HCT116 (cell line): ENCODE measurements at regions not wholly inside any gene's neighbourhood (a gene's known extent, or its start where the extent isn't known, plus 50 kb on each side); places are given as distances from the start of the nearest gene placed in this dataset.

Experiments used
- ATAC-seq: fragments of 200-7000 bp; cut with Tn5 transposase; 2 replicates; pipeline ENCODE4 v1.9.1; 2020; ENCODE audit warnings: mild to moderate bottlenecking, moderate library complexity
- BruUV-seq: library from RNA; stranded (reverse); fragments of 400-500 nt; replicated peaks from 2 replicates; lab custom pipeline; 2021; lab: Mats Ljungman, UMichigan
- CTCF ChIA-PET: fragments of 300-600 bp; sonication (Branson Sonifier 250); formaldehyde crosslinking; loops from one replicate; lab custom pipeline; 2021; ENCODE audit warnings: antibody characterized with exemption; lab: Charles Lee
- POLR2A ChIA-PET: fragments of 300-600, 350-600 bp; sonication (Branson Sonifier 250); formaldehyde crosslinking; loops from one replicate; lab custom pipeline; 2021; ENCODE audit warnings: antibody characterized with exemption; lab: Charles Lee
- RAD21 ChIA-PET, 2 experiments: fragments of 300-600 bp; sonication (Branson Sonifier 250); formaldehyde crosslinking; loops; one replicate each; lab custom pipeline; 2023; ENCODE audit warnings: low total read pairs in 2 of 2; ENCODE audit not compliant: uncharacterized antibody in 2 of 2, unreplicated experiment in 2 of 2, low non-redundant PET in 1 of 2; lab: Charles Lee
- DNase-seq: peaks from one replicate; pipeline ENCODE4 v3.0.0-alpha.2; 2010; ENCODE audit warnings: low read depth, low spot score
- H2AFZ ChIP-seq: fragments of 200-600 bp; shearing (Covaris generic), sonication (generic); 2 replicates; pipeline ENCODE4 v1.6.1; 2017; ENCODE audit warnings: low read depth, mixed run types, mixed read lengths, antibody characterized with exemption, low read length; ENCODE audit not compliant: poor library complexity, severe bottlenecking
- H3K27ac ChIP-seq: 2 replicates; pipeline ENCODE4 v1.5.1; 2012; ENCODE audit warnings: low read depth, low read length
- H3K27me3 ChIP-seq: fragments of 200-600 bp; sonication (generic); 2 replicates; pipeline ENCODE4 v1.6.1; 2016; ENCODE audit warnings: mixed run types, low read length, mixed read lengths; ENCODE audit not compliant: insufficient read depth
- H3K36me3 ChIP-seq, 2 experiments: fragments of 200-500 bp in 1 of 2; fragments of 200-600 bp in 1 of 2; sonication (Bioruptor generic) in 1 of 2; sonication (generic) in 1 of 2; 2 replicates each; pipeline versions ENCODE4 v1.5.1 to v1.6.1; 2014 to 2016; ENCODE audit warnings: low read length in 2 of 2, inconsistent platforms in 1 of 2, mixed read lengths in 1 of 2, mixed run types in 1 of 2; ENCODE audit not compliant: insufficient read depth in 2 of 2, control insufficient read depth in 1 of 2
- H3K4me1 ChIP-seq, 2 experiments: fragments of 200-600 bp in 1 of 2; sonication (generic) in 1 of 2; 2 replicates each; pipeline versions ENCODE4 v1.5.1 to v1.6.1; 2012 to 2017; ENCODE audit warnings: low read length in 2 of 2, inconsistent platforms in 1 of 2, mild to moderate bottlenecking in 1 of 2, mixed read lengths in 1 of 2, mixed run types in 1 of 2, moderate library complexity in 1 of 2; ENCODE audit not compliant: insufficient read depth in 2 of 2, control insufficient read depth in 1 of 2
- H3K4me2 ChIP-seq: fragments of 200-600 bp; sonication (generic); 2 replicates; pipeline ENCODE4 v1.6.1; 2017; ENCODE audit warnings: mixed run types, low read length, mixed read lengths
- H3K4me3 ChIP-seq, 2 experiments: fragments of 200-600 bp in 1 of 2; sonication (generic) in 1 of 2; replicated peaks in 1 of 2; 2 replicates each; pipeline ENCODE4 v1.5.1; 2011 to 2016; ENCODE audit warnings: low read length in 2 of 2, control low read depth in 1 of 2, low read depth in 1 of 2, mild to moderate bottlenecking in 1 of 2, mixed read lengths in 1 of 2, mixed run types in 1 of 2
- H3K79me2 ChIP-seq: fragments of 200-600 bp; sonication (generic); 2 replicates; pipeline ENCODE4 v1.6.1; 2017; ENCODE audit warnings: mild to moderate bottlenecking, mixed run types, low read length, moderate library complexity, mixed read lengths; ENCODE audit not compliant: insufficient read depth
- H3K9ac ChIP-seq: fragments of 200-600 bp; sonication (generic); 2 replicates; pipeline ENCODE4 v1.6.1; 2016; ENCODE audit warnings: low read length, mixed read lengths
- H3K9me2 ChIP-seq: fragments of 200-600 bp; sonication (generic), shearing (Covaris generic); 2 replicates; pipeline ENCODE4 v1.6.1; 2017; ENCODE audit warnings: mixed run types, mild to moderate bottlenecking, moderate library complexity; ENCODE audit not compliant: insufficient read depth
- H3K9me3 ChIP-seq, 2 experiments: fragments of 200-500 bp in 1 of 2; fragments of 200-600 bp in 1 of 2; sonication (Bioruptor generic) in 1 of 2; sonication (generic) in 1 of 2; 2 replicates each; pipeline ENCODE4 v1.6.1; 2014 to 2017; ENCODE audit warnings: low read length in 2 of 2, mixed read lengths in 2 of 2, inconsistent platforms in 1 of 2, low read depth in 1 of 2, mild to moderate bottlenecking in 1 of 2, mixed run types in 1 of 2, moderate library complexity in 1 of 2; ENCODE audit not compliant: control insufficient read depth in 1 of 2, insufficient read depth in 1 of 2
- H4K20me1 ChIP-seq: fragments of 200-600 bp; sonication (generic), shearing (Covaris generic); 2 replicates; pipeline ENCODE4 v1.6.1; 2017; ENCODE audit warnings: mixed run types, mild to moderate bottlenecking, moderate library complexity; ENCODE audit not compliant: insufficient read depth
- ATF3 ChIP-seq: IDR thresholded peaks from 2 replicates; pipeline ENCODE4 v1.6.1; 2012
- CBX3 ChIP-seq: IDR thresholded peaks from 2 replicates; pipeline ENCODE4 v1.6.1; 2012; ENCODE audit warnings: low read depth
- CEBPB ChIP-seq: IDR thresholded peaks from 2 replicates; pipeline ENCODE4 v1.6.1; 2012; ENCODE audit warnings: low read depth
- CTCF ChIP-seq, 3 experiments: fragments of 200-600 bp in 1 of 3; sonication (generic) in 1 of 3; IDR thresholded peaks in 2 of 3; conservative IDR thresholded peaks in 1 of 3; 2 replicates each; pipeline ENCODE4 v1.5.1; 2012 to 2017; ENCODE audit warnings: low read depth in 2 of 3, low read length in 2 of 3, antibody characterized with exemption in 1 of 3, borderline replicate concordance in 1 of 3, control low read depth in 1 of 3, mild to moderate bottlenecking in 1 of 3, mixed read lengths in 1 of 3, mixed run types in 1 of 3, moderate library complexity in 1 of 3; ENCODE audit not compliant: insufficient read depth in 1 of 3
- EGR1 ChIP-seq: IDR thresholded peaks from 2 replicates; pipeline ENCODE4 v1.6.1; 2012; ENCODE audit warnings: low read depth
- ELF1 ChIP-seq: IDR thresholded peaks from 2 replicates; pipeline ENCODE4 v1.6.1; 2012; ENCODE audit warnings: low read depth, borderline replicate concordance
- EZH2 ChIP-seq: fragments of 200-600 bp; sonication (generic); IDR thresholded peaks from 2 replicates; pipeline ENCODE4 v1.6.1; 2017; ENCODE audit warnings: antibody characterized with exemption, mixed run types
- EZH2phosphoT487 ChIP-seq: fragments of 200-600 bp; IDR thresholded peaks from 2 replicates; pipeline ENCODE4 v1.6.1; 2018; ENCODE audit warnings: antibody characterized with exemption, borderline replicate concordance
- FOSL1 ChIP-seq: IDR thresholded peaks from 2 replicates; pipeline ENCODE4 v1.6.1; 2012; ENCODE audit warnings: low read depth
- MAX ChIP-seq: IDR thresholded peaks from 2 replicates; pipeline ENCODE4 v1.6.1; 2012
- POLR2A ChIP-seq: IDR thresholded peaks from 2 replicates; pipeline ENCODE4 v1.7.0; 2011; ENCODE audit warnings: borderline replicate concordance; ENCODE audit not compliant: insufficient read depth, insufficient read length; ENCODE audit errors: extremely low read depth
- POLR2AphosphoS5 ChIP-seq: IDR thresholded peaks from 2 replicates; pipeline ENCODE4 v1.6.1; 2011; ENCODE audit warnings: mild to moderate bottlenecking, low read depth, low read length, moderate library complexity
- RAD21 ChIP-seq: IDR thresholded peaks from 2 replicates; pipeline ENCODE4 v1.6.1; 2012; ENCODE audit warnings: low read depth, mild to moderate bottlenecking
- REST ChIP-seq: IDR thresholded peaks from 2 replicates; pipeline ENCODE4 v1.6.1; 2012; ENCODE audit warnings: low read depth
- SIN3A ChIP-seq: IDR thresholded peaks from 2 replicates; pipeline ENCODE4 v1.6.1; 2012; ENCODE audit warnings: low read depth
- YY1 ChIP-seq: IDR thresholded peaks from 2 replicates; pipeline ENCODE4 v1.6.1; 2011; ENCODE audit warnings: low read length, low read depth, moderate library complexity, mild to moderate bottlenecking; ENCODE audit not compliant: insufficient replicate concordance; ENCODE audit errors: extremely low read depth
- ZBTB33 ChIP-seq: IDR thresholded peaks from 2 replicates; pipeline ENCODE4 v1.6.1; 2011; ENCODE audit warnings: mild to moderate bottlenecking, low read length, moderate library complexity; ENCODE audit not compliant: insufficient replicate concordance; ENCODE audit errors: extremely low read depth
- ZFX ChIP-seq: fragments of 450-650 bp; IDR thresholded peaks from 2 replicates; pipeline ENCODE4 v1.6.1; 2017
- ZNF274 ChIP-seq: fragments of 200-500 bp; sonication (Bioruptor generic); IDR thresholded peaks from 2 replicates; pipeline ENCODE4 v1.6.1; 2014; ENCODE audit warnings: mild to moderate bottlenecking, low read depth, low read length, inconsistent platforms
- intact Hi-C: fragments of 100-400 bp; cut with micrococcal nuclease; formaldehyde crosslinking; loops from 2 replicates; pipeline ENCODE4 v1.10.0; 2022

- H2AFZ ChIP-seq, result no peak overlapping the region
- no peak overlapping the region for H3K4me2 ChIP-seq
- TF ChIP-seq REST, result no peak
- no peak for TF ChIP-seq CEBPB
- TF ChIP-seq ZFX, result no peak
- TF ChIP-seq EZH2, result no peak
- TF ChIP-seq POLR2AphosphoS5, result no peak
- TF ChIP-seq ZBTB33, result no peak
- TF ChIP-seq ZNF274, result no peak
- no peak for TF ChIP-seq MAX
- TF ChIP-seq CTCF (IDR thresholded peaks at IDR 0.05 in 2 of 3, conservative IDR thresholded peaks at IDR 0.05 in 1 of 3; ENCODE audit: borderline replicate concordance in 1 of 3, insufficient read depth in 1 of 3, low read depth in 2 of 3, low read length in 2 of 3), result no peak
- no peak for TF ChIP-seq ATF3
- no peak for TF ChIP-seq EGR1
- no peak for TF ChIP-seq CBX3
- TF ChIP-seq FOSL1, result no peak
- no peak for TF ChIP-seq RAD21
- no peak for TF ChIP-seq SIN3A
- TF ChIP-seq POLR2A, result no peak
- TF ChIP-seq EZH2phosphoT487, result no peak
- no peak for TF ChIP-seq ELF1
- no peak for TF ChIP-seq YY1
- no peaks in the 10 kb centered on the region for H3K27me3 ChIP-seq
- ATAC-seq, result no peak
- H3K36me3 ChIP-seq, result no peaks in the 10 kb centered on the region
- POLR2A ChIA-PET, result no interaction called here
- no TSS peak for BruUV-seq
- DNase-seq, result no peak
- intact Hi-C loops, result no loop called here
- H3K4me1 ChIP-seq, result no peaks in the 10 kb centered on the region
- H3K27ac ChIP-seq, result no peak overlapping the region
- CTCF ChIA-PET, result no interaction called here
- no peak overlapping the region for H3K4me3 ChIP-seq
- H3K79me2 ChIP-seq, result no peaks in the 10 kb centered on the region
- H3K9me3 ChIP-seq, result no peaks in the 10 kb centered on the region
- H3K9me2 ChIP-seq, result peaks cover 5% of the 10 kb centered on the region; the same call in 1 of the 2 replicates
- H4K20me1 ChIP-seq, result no peaks in the 10 kb centered on the region
- RAD21 ChIA-PET, result no interaction called here
- no peak overlapping the region for H3K9ac ChIP-seq
Measured at GRCh38 chr2:143852759-143853158, 667.2 kb downstream of the ZEB2 start.
